HG03097 (cell line): ENCODE measurements at regions not wholly inside any gene's neighbourhood (a gene's known extent, or its start where the extent isn't known, plus 50 kb on each side); places are given as distances from the start of the nearest gene placed in this dataset.

Source experiments
- ATAC-seq: cut with Tn5 transposase; IDR thresholded peaks from one replicate; pipeline ENCODE4 v1.9.1; 2021; ENCODE audit not compliant: unreplicated experiment, low FRiP score

DNA sequence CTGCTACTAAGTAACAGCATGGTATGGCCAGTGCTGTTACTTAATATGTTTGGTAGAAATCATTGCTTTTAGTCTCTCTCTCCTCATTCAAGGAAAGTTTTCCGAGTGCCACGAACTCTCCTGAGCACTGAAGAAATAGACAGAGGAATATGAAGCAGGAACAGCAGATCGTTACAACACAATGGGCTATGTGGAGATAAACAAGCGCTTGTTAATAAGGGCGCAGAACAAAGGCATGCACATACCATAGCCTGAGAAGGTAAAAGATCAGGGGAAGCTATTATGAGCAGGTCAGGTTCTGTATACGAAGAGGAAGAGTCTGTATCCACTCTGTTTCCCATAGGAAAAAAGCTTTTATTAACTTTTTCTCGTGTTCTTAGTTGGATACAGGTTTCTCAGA lies 156.2 kb upstream of the CPNE8 start:
- no peak for ATAC-seq

DNA sequence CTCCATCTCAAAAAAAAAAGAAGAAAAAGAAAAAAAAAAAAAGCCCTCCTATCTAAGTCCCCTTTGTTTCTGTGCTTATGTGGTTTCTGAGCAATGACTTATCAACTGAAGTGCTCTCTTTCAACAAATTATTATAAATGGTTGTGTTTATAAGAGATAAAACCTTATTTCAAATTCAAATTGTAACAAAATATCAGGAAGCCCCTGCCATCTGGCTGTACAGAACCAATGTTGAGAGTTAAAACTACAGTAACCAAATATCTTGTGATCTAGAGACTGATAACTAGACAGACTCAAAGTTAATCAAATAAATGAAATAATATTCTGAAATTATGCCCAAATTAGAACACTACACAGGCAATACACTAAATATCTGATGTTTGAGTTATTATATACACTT lies 143.0 kb upstream of the CPNE8 start:
- ATAC-seq = no peak

DNA sequence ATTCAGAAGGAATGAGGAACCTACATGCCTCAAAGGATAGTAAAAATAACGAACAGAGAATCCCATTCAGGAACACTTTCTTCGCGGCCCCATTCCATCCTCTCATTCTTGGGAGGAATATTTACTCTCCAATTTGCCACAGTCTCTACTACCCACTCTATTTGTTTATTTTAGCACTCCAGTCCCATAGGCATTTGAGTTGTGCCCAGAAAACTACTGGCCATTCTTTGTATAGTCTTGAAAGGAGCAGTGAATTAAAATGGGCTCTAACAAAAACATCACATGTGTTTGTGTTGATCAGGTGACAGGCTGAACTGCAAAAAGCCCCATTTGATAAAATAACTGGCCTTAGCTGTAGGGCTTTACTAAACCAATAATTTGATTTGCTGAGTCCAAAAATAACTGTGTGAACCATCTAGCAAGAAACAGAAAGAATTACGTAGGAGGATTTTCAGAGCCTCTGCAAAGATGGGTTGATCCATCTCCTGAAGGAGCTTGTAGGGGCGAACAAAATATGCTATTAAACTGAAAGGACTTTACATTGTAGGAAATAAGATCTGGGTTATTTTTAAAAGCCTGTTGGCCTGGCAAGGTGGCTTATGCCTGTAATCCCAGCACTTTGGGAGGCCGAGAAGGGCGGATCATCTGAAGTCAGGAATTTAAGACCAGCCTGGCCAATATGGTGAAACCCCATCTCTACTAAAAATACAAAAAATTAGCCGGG lies 142.3 kb upstream of the CPNE8 start:
- no peak for ATAC-seq

DNA sequence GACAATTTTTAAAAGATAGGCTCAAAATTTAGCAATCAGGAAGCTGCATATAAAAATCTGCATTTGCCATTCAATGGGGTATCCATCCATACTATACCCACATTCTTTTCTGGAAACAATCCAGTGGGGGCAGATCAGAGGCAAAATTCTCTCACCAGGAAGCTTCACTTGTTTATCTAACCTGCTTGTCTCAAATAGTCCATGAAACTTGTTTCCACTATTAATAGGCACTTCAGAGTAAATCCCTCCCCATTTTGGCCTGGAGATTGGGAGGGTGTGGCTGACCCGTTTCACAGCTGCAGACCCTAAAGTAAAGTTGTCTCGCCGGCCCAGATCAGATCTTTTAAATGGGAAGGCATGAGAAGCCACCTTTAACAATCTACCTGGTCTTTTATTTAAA lies 139.4 kb upstream of the CPNE8 start:
- no peak for ATAC-seq

DNA sequence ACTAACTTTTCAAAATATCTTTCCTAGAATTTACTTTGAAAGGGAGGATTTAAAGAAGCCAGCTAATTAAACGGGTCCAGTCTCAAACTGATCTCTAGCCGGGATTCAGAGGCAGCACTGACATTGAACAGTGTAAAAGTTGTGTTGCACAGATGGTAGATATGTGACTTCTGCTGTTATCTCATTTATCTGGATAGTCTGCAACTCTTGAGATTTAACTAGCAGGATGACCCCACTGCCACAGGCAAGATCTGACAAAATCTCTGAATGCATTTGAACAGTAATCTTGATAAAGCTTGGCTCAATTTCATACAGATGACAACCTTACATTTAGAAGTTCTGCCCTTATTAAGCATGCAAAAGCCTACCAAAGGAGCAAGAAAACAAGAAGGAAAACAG lies 138.0 kb upstream of the CPNE8 start:
- ATAC-seq = no peak

DNA sequence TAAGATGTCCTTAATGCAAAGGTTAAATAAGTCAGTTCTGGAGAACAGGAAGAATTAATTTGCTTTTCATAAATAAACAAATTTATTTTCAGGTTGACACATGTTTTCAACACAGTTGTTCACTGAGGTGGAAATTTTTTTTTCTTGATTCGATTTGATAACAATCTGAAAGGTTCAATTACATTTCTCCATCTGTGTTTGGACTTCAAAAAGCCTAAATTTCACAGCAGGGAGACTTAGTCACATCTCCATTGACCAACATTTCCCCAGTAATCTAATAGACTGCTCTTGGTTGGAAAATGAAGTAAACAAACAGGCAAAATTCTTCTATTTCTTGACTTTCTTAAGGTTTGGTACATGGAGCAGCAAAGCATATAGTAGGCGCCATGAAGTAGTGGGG lies 134.9 kb upstream of the CPNE8 start:
- no peak for ATAC-seq

DNA sequence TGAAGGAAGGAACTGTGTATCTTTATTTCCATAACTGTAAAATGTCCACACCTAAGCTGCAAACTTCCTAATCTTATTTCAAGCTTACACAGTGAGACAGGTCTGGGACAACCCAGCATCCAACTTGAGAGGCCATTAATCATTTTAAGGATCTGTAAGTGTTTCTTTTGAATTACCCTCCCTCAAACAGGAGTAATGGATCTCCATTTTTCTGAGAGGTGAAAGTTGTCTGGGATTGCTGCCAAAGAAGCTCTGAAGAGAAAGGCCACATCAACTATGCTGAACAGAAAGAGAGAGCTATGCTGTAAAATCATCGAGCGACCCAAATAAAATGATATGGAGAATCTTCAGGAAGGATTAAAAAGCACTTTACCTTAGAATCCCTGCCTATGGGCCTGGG lies 131.7 kb upstream of the CPNE8 start:
- ATAC-seq = no peak

DNA sequence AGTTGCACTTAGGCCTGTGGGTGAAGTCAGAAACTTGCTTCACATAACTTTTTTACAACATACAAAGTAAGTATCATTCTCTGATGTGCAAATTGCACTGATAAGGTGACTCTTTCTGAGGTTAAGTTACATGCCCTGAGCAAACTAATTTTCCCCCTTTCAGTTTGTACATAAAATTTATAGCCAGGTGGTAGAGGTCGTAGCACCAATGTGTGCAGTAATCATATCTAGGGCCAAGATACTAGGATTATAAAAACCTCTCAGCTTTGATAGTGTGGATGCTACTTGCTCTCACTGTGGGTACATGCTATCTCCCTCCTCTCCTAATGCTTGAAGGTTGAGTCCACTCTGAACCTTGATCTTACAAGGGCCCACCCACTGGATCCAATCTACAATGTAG lies 130.7 kb upstream of the CPNE8 start:
- no peak for ATAC-seq

DNA sequence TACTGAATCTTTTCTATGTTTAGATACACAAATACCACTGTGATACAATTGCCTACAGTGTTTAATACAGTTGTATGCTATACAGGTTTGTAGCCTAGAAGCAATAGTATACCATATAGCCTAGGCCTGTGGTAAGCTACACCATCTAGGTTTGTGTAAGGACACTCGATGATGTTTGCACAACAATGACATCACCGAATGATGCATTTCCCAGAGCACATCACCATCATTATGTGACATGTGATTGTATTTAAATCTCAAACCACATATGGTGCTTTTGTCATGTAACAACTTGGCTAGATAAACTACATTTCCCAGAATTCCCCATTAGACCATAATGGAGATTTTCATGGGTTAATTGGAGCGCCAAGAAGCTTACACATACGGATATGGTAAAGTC lies 128.4 kb upstream of the CPNE8 start:
- ATAC-seq = no peak

DNA sequence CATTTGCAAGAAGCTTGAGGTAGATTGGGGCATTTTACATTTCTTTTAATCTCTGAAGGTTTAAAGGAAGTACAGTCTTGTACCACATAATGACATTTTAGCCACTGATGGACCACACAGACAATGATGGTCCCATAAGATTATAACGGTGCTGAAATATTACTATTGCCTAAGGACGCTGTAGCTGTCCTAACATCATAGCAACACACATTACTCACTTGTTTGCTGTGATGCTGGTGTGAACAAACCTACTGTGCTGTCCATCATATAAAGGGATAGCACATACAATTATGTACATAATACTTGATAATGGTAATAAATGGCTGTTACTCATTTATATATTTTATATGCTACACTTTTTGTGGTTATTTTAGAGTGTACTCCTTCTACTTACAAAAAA lies 127.1 kb upstream of the CPNE8 start:
- ATAC-seq = no peak

DNA sequence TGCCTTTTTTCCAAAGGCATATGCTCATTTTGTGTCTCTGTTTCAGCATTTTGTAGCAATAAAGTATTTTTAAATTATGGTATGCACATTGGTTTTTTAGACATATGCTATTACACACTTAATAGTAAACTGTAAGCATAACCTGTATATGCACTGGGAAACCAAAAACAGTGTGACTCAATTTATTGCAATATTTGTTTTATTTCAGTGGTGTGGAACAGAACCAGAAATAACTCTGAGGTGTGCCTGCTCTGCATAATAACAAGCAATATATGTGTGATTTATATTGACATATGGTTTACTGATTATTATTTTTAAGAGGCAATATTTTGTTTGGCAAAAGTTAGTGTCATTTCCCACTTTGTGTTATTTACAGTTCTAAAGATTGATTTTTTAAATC lies 126.6 kb upstream of the CPNE8 start:
- ATAC-seq = no peak

DNA sequence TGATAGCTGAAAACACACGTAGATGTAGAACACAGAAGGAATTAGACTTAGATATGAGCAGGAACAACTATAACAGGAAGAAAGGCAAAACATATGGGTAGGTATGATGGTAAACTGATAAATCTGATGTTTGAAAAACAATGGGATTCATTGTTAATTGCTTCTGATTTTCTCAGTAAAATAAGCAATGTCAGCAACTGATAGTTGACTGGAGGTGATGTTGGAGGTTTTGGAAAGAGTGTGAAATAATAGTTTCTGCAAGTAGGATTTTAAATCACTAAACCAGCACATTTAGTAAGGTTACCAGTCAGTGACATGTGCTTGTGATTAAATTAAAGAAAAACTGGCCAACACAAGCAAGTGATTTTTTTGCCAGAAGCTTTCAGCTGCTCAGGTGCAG lies 123.0 kb upstream of the CPNE8 start:
- ATAC-seq = no peak

DNA sequence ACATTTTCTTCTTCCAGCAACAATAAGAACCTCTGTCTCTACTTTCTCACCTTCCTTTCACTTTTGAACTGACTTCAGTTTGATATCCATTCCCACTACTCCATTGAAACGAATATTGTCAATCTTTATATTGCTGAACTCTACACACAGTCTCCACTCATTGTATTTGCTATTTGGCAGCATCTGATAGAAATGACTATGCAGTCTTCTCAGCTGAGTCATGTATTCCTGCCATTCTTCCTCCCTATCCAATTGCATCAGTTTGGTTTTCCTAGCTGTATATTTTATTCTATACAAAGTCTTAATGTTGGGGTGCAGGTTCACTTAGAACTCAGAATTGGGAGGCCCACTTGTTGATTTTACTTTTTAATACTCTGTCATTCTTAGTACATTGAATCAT lies 107.5 kb upstream of the CPNE8 start:
- no peak for ATAC-seq

DNA sequence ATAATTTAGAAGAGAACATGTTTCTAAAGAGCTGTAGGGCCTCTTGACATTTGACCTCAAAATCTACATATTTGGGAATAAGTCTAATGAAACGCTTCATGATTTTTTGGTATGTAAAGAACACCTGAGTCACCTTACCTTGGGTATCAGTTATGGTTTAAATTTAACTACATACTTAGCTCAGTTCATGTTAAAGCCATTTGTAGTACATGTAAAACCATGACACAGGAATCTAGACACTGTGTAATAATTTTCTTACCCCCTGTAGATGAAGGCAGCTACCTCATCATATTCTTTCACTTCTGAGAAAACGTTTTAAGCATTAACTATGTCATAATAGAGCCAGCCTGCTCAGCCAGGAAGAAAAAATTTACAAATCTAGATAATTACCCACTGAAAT lies 105.8 kb upstream of the CPNE8 start:
- no peak for ATAC-seq

DNA sequence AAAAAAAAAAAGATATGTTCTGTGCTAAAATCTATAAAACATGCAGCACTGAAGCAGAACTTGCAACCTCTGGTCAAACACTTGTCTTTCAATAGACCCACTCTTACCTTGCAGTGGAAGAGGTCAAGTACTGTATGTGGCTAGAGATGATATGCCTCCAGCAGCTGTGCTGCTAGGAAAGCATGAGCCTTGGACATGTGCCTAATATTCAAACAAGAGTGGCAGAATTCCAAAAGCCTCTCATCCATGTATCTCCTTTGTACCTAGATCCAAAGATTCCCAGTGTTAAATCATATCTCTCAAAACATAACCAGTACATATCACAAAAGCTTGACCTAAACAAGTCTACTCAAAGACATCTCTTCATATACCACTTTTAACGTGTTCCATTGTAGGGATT lies 105.0 kb upstream of the CPNE8 start:
- no peak for ATAC-seq

DNA sequence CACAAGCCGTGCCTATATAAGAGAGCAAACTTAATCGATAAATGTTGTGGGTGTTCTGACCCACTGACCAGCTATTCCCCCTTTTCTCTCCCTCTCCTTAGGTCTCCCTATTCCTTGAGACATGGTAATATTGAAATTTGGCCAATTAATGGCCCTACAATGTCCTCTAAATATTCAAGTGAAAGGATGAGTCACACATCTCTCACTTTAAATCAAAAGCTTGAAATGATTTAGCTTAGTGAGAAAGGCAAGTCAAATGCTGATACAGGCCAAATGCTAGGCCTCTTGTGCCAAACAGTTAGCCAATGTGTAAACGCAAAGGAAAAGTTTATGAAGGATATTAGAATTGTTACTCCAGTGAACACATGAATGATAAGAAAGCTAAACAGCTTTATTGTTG lies 102.2 kb upstream of the CPNE8 start:
- no peak for ATAC-seq

DNA sequence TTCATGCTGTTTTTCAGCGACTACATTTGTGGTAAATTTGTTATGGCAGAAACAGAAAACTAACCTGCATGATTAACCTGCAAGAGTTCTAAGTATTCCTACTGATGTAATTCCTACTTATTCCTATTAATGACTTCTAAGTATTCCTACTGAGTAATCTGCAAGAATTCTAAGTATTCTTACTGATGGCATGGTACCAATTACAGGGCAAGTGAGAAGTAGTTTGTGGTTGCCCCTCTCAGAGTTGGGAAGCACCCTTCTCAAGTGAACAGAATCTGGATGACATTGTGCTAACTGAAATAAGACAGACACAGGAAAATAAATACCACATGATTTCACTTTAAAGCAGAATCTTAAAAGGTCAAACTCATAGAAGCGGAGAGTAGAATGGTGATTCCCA lies 100.9 kb upstream of the CPNE8 start:
- ATAC-seq = no peak

DNA sequence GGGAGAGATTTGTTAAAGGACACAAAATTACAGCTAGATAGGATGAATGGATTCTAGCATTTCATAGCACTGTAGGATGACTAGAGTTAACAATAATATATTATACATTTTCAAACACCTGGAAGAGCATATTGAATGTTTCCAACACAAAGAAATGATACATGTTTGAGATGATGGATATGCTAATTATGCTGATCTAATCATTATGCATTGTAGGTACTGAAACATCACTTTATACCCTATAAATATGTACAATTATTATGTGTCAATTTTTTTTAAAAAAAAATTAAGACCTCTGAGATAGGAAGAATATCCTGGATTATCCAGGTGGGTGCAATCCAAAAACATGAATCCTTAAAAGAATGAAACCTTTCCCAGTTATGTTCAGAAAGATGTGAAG lies 100.3 kb upstream of the CPNE8 start:
- ATAC-seq = no peak

DNA sequence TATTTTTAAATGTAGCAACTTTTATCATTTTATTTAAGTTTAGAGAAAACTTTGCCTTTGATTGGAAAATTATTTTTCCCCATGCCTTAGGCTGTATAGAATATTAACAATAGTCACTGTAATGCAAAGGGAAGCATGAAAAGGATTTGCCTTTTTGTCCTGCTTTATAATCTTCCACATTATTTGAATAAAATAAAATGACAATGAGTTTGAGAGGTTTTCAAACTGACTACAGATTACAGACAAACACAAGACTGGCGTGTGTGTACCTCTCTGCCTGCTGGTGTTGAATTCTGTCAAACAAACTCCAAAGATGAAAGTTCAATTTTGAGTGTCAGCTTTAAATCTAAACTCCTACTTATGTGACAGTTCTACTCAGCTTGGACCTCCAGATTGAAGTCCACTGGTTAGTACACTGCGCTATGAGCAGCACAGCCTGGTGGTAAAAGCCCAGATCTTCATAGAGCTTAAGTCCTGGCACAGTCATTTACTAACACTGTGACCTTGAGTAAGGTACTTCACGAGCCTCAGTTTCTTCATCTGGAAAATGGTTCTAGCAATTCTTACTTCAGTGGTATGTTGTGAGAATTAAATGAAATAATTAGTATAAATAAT lies 98.3 kb upstream of the CPNE8 start:
- no peak for ATAC-seq

DNA sequence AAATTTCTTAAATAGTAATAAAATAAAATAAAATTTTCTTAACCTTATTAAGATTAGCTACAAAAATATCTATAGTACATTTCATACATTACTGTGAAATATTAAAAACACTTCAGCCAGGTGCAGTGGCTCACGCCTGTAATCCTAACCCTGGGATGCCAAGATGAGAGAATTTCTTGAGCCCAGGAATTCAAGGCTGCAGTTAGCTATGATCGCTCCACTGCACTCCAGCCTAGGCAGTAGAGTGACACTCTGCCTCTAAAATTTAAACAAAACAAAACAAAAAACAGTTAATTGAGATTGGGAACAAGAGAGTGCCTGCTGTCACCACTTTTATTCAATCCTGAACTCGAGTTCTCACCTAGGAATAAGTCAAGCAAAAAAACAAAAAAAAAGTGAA lies 95.0 kb upstream of the CPNE8 start:
- ATAC-seq = no peak

DNA sequence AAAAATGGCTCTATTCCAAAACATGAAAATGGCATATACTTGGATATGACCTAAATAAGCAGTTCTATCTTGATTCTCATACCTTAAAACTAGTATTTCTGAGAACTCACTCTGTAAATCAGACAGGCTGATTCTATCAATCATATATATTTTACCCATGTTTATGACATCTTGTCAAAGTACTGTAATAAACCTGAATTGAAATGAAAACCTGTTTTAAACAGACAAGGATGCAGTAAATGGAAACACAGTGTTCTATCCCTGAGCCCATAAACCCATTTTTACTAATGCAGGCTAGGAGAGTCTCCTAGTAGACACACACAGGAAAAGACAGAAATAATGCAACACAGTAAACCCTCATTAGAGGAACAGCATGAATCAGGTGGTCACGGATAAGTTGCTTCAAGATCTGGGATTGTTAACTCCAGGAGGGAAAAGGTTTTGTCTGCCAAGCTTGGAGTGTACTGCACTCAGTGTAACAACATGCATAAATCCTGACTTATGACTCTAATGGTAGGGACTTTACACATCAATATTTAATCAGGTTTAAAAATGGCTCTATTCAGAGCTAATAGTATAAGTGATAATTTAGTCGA lies 93.6 kb upstream of the CPNE8 start:
- no peak for ATAC-seq

DNA sequence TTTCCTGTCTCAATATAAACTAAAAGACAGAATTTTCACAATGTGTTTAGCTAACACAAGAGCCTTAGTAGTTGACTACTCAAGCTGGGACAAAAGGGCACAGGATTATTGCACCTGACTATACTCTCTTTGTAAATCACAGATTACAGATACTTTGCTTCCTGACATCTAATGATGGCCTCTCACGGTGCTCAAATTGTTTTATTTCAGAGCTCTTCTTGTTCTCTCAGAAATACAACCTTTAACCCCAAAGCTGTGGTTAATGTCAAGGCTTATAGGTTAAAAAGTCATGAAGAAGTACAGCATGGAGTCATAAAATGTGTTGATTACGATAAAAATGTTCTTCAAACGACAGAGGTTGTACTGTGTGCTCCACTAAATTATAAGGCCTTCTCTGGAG lies 89.9 kb upstream of the CPNE8 start:
- no peak for ATAC-seq
